ENCODE measurements at regions not wholly inside any gene's neighbourhood (a gene's known extent, or its start where the extent isn't known, plus 50 kb on each side); places are given as distances from the start of the nearest gene placed in this dataset.

DNA sequence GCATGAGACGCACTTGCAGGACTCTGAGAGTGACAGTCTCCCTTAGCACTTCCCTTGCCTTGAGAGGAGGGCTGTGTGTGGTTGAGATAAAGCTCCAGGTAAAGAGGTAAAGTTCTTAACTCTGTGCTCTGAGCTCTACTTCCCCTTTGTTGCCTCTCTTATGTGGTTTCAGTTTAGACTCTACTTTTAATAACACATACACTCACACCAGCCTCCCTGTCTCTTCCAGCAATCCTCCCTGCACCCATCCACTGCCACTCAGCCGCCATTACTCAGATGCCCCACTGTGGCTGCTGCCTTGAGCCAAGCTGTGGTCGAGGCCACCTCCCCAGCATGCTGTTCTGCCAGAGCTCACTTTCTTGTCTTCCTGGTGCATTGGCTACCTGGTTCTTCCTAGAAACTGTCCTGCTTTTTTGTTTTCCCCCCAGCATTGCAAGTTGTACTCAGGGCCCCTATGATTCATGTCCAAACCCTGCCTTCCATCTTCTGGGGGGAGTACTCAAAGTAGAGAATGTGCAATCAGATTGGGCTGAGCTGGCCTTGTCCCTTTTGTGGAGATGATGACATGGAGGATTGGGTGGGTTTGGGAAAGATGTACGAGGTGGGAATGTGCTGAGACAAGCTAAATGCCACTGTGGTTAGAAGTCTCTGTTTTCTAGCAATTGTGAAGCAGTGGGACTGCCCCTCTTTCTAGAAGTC, 115.5 kb upstream of the PARP11 start:
- DNase-seq (ENCODE audit: low read depth): no peak
- H3K4me3 ChIP-seq (ENCODE audit: low read depth, low read length): no peak overlapping the region

DNA sequence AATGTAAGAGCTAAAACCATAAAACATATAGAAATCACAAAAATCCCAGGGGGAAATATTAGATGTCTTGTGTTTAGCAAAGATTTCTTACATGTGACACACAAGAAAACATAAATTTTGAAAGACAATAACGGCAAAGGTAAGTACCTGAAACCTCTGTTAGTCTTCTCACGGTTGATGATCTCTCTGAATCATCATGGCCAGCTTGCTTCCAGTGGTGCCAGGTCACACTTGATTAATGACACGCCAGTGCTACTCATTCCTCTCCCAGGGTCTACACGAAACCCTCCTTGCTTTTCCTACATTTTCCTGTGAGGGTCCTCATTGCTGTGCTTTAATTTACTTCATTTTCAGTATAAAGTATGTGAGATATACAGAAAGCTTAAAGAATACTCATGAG, 114.4 kb upstream of the PARP11 start:
- no peak for DNase-seq (ENCODE audit: low read depth)

DNA sequence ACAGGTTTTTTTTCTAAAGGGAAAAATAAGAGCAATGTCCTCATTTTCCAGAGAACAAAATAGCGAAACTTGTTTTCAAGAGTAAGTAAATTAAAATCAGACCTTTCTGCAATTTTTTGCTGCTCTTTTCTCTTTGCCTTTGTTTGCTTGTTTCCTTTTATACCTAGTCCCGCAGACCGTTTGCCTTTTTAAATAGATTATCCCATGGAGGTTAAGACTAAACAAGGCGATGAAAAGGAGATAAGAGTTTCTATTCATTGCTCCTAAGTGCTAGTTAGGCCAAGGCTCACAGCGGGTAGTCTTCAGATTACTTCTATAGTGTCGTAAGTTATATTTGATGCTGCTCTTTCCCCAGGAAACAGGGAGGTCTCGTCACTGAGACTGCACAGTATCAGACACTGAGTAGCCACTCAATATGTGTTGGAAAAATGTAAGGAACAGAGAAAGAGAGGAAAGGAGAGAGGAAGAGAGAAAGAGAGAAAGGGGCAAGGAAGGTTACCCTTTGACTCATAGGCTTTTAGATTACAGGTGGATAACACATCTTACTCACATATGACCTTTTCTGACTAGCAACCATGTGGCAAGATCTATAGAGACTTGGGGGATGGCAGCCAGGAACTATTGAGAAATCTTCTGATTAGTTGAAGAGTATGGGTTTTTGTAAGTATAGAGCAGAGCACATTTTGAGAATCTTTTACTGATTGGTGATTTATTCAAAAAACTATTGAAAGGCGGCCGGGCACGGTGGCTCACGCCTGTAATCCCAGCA, 107.5 kb upstream of the PARP11 start:
- no peak for DNase-seq (ENCODE audit: low read depth)
- no peak overlapping the region for H3K4me3 ChIP-seq (ENCODE audit: low read depth, low read length)

More for the DNA sequence above, 114.4 kb upstream of the PARP11 start:
- H3K4me3 ChIP-seq (ENCODE audit: low read depth, low read length): no peak overlapping the region

DNA sequence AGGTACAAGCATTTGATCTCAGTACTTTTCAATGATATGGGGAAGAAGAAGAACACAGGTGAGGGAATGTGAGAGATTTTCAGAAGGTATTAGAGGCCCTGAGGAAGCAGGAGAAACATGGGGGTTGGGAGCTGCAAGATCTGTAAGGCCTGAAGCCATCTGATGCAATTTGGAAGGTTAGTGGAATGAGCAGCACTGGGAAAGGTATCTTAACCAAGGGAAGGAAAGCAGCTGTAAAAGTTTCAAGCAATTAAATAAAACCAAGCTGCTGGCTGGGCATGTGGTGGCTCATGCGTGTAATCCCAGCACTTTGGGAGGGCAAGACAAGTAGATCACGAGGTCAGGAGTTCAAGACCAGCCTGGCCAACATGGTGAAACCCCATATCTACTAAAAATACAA, 104.4 kb upstream of the PARP11 start:
- no peak for DNase-seq (ENCODE audit: low read depth)
- no peak overlapping the region for H3K4me3 ChIP-seq (ENCODE audit: low read depth, low read length)

DNA sequence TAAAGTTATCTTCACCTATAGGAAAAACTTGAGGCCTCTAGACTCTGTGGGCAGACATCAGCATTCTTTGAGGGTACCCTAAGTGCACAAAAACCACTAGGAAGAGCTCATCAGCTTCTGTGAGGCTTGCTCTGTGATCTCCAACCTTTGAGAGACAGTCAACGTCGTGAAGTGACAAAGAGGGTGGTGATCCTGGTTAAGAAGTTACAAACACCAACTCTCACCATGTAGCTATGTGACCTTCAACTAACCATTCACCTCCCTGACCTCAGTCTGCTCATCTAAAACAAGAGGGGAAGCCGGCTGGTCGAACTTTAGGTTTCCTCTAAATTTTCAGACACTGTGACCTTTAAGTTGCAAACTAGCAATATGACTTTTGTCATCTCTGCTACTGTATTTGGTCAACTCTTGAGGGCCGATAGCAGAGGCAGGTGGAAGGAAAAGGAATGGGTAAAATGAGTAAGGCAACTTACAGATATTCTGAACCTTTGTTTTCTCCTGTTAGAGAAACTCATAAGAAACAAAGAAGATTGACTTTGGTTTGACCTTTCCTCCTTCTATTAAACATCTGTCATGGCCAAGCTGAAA, 103.2 kb upstream of the PARP11 start:
- no peak for DNase-seq (ENCODE audit: low read depth)
- no peak overlapping the region for H3K4me3 ChIP-seq (ENCODE audit: low read depth, low read length)

DNA sequence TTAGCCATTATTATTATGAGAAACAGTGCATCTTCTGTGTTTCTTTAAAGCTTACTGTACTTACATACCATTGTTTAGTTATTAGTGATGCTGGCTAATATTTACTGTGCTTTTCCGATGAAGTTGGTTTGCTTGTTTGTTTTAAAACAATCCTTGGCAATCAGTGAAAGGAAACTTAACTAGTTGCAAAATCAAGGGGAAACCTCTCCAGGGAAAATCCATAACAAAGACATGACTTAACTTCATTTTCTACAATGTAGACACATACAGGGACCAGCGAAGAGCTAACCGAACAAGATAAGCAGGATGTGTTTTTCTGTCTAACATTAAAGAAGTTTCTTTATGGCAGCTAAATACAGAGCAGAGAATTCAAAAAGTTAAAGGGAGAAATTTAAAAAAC, 102.5 kb upstream of the PARP11 start:
- H3K4me3 ChIP-seq (ENCODE audit: low read depth, low read length): no peak overlapping the region
- DNase-seq (ENCODE audit: low read depth): no peak

DNA sequence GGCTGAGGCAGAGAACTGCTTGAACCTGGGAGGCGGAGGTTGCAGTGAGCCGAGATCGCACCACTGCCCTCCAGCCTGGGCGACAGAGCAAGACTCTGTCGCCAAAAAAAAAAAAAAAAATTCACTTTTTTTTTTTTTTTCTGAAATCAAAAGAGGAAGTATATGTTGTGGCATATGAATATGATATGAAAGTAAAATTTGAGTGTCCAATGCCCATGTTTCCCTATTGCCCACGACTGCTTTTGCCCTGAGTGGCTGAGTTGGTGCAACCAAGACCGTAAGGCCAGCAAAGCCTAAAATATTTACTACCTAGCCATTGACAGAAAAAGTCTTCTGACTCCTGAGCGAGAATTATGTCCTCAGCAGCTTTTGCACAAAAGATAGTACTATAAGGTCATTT, 101.7 kb upstream of the PARP11 start:
- H3K4me3 ChIP-seq (ENCODE audit: low read depth, low read length): no peak overlapping the region
- DNase-seq (ENCODE audit: low read depth): no peak

DNA sequence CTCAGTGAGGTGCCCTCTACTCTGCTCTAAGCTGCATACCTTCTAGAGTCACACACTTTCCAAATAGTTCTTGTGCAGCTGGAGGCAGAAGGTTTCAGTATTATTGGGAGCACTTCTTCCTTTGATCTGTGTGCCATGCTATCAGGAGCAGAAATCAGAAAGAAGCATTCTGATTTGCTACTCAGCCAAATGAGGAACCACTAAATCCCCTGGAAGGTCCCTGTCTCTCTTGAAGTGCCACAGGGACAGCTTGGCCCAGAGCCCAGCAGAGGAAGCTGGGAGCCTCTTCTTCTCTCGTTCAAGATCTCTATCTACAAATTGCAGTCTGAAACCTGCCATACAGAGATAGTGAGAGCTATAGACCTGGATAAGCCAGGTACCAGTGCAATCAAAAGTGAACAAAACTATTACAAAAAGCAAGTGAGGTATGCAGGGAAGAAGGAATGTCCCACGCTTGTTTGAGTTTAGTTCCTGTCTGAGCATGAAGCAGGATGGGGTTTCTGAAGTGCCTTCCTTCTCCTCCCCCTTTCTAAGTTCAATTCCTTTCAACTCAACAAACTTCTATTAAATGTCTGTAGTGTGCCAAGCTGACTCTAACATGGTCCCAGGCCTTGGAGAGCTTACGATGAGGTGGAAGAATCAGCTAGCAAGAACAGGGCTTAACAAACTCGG, 100.9 kb upstream of the PARP11 start:
- no peak for DNase-seq (ENCODE audit: low read depth)
- no peak overlapping the region for H3K4me3 ChIP-seq (ENCODE audit: low read depth, low read length)

DNA sequence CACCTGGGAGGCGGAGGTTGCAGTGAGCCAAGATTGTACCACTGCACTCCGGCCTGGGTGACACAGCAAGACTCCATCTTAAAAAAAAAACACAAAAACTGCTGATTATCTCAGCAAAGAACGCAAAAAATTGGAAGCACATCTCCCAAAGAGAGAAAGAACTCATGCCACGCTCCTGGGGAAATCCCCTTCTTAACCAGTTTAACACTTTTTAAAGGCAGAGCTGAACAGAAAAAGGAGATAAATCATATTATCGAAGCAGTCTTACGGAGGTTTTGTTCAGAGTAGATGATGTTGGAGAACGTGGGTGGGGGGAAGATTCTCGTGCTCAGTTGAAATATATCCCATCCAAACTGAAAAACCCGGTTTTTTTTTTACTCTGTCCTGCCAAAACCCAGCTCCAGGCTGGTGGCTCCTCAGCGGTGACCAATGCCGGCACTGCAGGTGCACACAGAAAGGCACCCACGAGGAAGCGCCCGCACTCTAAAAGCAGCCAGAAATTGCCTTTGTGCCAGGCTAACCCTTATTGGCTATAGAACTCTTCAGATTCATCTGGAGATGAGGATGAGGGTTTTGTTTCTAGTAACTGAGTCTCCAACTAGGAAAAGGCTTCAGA, 100.2 kb upstream of the PARP11 start:
- H3K4me3 ChIP-seq (ENCODE audit: low read depth, low read length): no peak overlapping the region

DNA sequence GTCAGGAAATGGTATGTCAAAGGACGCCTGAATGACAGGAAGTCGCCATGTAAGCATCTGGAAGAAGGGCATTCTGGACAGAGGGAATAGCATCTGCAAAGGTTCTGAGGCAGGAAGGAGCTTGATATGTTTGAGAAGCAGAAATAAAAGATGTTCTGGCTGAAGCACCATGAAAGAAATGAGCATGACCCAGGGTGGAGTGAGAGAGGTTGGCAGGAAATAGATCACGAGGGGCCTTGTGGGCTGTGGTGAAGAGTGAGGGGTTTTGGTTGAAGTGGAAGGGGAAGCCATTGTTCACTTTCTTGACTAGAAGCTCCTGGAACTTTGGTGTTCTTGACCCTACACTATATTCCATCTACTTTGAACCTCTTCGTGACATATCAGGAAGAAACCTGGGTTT, 99.4 kb upstream of the PARP11 start:
- H3K4me3 ChIP-seq (ENCODE audit: low read depth, low read length): no peak overlapping the region
- DNase-seq (ENCODE audit: low read depth): no peak

More for the DNA sequence above, 100.2 kb upstream of the PARP11 start:
- DNase-seq (ENCODE audit: low read depth): no peak

DNA sequence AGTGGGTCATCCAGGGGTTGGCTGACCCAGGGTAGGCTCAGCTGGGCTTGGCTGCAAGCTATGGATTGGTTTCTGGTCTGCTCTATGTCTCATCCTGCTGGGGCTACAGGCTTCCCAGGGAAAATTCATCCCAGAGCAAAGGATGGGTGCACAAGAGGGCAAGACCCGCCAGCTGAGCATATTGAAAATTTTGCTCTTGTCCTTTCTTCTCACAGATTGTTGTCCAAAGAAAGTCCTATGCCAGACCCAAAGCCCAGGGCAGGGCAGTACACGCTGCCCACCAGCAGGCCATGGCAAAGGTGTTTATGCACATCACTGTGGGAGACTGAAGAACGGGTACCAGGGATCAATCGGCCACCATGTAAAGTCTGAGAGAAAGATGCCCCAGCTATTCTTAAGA, 95.3 kb upstream of the PARP11 start:
- H3K4me3 ChIP-seq (ENCODE audit: low read depth, low read length): no peak overlapping the region
- DNase-seq (ENCODE audit: low read depth): no peak

DNA sequence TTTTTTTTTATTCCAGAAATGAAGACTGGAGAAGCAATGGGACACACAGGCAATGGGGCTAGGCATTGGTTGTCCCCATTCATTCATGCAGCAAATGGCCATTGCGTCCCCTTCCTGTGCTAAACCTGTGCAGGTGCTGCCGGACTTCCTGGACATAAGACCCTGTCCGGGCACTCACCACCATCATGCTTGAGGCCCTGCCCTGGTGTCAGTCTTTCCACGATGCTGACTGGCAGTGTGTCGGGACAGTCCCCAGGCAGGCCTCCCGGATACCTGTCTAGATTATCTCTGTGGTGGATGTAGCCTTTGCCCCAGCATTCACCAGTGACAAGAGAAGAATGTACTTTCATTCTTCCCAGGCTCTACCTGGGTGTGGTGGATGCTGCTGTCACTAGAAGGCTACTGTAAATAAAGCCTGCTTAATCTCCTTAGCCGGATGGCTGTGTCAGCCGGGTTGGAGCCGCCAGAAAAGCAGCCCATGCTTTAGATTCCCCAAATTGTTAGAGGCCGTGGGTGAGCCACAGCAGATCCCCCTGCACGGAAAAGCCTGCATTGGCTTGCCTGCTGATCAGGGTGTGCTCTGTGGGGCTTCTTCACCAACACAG, 94.5 kb upstream of the PARP11 start:
- H3K4me3 ChIP-seq (ENCODE audit: low read depth, low read length): no peak overlapping the region
- no peak for DNase-seq (ENCODE audit: low read depth)

DNA sequence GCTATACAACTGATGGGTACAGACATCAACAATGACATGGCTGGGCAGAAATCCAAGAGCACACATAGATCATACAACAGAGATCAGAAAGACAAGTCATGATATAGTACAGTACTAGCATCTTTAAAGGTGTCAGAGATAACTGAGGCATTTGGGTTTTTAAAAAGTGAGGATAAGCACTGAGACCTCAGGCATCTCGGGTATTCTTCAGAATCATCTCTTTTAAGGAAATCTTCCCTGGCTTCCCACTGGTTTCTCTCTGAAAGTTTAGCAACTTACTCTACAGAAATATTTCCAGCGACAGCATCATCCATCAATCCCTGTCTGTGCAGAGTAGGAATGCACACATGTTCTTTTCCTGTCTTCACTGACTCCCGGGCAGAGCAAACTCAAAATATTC, 93.2 kb upstream of the PARP11 start:
- DNase-seq (ENCODE audit: low read depth): no peak

DNA sequence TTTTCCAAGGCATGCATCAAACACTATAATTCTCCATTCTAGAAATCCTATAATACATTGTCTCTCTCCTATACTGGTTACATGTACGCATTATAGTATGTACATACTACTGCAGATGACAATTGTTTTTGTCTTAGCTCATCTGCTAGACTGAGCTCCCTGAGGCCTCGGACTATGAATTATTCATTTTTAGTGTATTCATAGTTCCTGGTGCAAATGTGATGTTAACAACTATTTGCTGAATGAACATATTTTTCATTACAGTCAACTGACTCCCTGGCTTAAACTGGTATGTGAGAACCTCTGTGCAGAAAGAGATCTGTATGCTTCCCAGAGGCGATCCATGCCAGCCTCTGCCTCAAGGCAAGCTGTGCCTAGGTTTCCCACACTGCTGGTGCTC, 91.8 kb upstream of the PARP11 start:
- no peak overlapping the region for H3K4me3 ChIP-seq (ENCODE audit: low read depth, low read length)
- no peak for DNase-seq (ENCODE audit: low read depth)

More for the DNA sequence above, 93.2 kb upstream of the PARP11 start:
- H3K4me3 ChIP-seq (ENCODE audit: low read depth, low read length): no peak overlapping the region

DNA sequence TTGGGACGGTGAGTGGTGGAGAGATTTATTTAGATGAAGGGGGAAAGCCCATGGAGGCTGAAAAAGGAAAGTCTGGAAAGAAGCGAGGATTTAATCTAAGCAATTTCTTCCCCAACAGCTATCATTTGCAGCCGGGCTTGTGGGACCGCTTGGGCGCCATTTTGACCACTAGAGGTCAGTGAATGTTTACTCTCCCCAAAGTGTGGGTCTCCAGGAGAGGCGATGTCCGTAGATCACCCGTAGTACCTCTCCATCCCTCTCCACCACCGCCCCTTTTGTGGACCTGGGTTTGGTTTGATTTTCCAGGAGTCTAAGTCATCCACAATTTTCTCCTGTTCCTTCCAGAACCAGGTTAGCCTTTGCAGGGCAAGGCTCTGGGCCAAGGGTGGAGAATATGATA, 91.2 kb upstream of the PARP11 start:
- H3K4me3 ChIP-seq (ENCODE audit: low read depth, low read length): no peak overlapping the region
- DNase-seq (ENCODE audit: low read depth): no peak

DNA sequence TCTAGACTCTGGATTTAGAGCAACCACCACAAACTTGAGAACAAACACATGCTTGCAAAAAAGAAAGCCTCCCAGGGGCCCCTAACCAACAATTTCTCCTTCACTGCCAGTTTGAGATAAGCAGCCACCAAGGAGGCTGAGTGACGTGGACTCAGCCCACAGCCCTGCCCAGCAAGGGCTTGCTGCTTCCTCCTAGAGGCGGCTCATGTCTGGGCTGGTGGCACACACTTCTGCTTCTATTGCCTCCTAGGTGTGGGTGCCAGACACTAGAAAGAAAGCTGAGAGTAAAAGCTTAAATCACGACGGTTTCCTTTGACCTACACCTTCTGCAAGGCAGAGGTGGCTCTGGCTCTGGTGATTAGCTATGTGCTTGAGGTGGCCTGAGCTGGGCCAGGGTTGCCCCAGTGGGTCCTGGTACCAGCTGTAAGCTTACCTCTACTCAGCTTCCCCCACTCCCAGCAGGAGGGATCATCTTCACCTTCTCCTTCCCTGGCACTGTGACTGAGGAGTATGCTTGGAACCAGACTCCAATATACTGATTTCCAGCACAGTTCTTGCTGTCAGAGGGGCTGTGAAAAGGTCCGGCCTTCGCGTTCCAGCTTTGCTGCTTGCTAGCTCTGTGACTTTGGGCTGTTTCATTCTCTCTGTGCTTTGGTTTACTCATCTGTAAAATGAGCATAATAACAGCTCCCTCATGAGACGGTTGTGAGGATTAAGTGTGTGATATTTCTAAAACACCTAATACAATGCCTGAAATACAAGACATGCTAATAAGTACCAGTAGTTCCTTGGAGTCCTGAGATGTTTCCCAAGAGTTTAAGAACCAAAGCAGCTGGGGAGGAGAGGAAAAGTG, 89.7 kb upstream of the PARP11 start:
- no peak for DNase-seq (ENCODE audit: low read depth)

DNA sequence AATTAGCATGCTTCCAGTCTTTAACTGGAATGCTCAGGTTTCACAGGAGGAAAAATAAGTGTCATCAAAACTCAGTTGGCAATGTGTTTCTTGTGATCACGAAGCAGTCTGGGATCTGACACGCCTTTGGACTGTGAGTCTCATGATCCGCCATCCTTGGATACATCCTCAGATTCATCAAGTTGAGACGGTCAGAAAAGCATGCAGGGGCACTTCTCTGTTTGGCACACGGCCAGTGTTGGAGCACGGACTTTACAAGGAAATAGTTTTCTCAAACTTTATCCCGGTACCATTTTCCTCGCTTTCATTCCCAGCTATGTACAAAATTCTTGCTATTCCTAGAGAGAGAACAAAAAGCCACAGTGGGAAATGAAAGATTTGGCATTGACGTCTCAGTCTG, 88.4 kb upstream of the PARP11 start:
- H3K4me3 ChIP-seq (ENCODE audit: low read depth, low read length): no peak overlapping the region
- DNase-seq (ENCODE audit: low read depth): no peak

More for the DNA sequence above, 89.7 kb upstream of the PARP11 start:
- no peak overlapping the region for H3K4me3 ChIP-seq (ENCODE audit: low read depth, low read length)

DNA sequence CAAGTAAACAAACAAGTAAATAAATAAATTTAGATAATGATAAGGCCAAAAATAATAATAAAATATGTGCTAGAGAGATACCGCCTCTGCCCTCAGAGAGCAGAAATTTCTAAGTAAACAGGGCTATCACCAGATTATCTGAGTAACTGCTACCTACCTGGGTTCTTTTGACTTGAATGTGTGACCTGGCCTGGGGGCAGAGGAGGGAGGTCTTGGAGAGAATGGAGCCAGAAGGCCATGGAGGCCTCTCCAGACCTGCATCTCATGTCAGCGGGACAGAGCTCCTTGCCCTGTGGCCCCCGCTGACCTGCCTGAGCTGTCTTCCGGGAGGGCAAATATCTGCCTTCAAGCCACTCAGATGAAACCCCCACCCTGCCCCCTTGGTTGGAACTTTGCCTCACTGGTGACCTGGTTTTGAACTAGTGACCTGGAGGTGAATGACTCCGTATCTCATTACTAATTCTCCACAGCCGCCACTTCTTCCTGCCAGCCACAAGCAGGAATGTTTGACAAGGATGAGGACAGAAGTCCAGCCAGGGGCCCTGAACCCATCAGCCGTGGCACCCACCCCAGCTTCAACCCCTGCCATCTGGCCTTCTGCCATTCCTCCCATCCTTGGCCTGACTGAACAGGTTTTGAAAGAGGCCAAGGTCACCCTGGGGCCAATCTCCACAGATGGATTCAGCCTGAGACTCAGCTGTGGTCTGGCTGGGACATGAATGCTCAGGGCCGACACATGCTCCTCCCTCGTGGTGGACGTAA, 86.8 kb upstream of the PARP11 start:
- no peak for DNase-seq (ENCODE audit: low read depth)
- H3K4me3 ChIP-seq (ENCODE audit: low read depth, low read length): no peak overlapping the region

Measured in skeletal muscle cell (primary cell).